ENCODE measurements at regions not wholly inside any gene's neighbourhood (a gene's known extent, or its start where the extent isn't known, plus 50 kb on each side); places are given as distances from the start of the nearest gene placed in this dataset.
A peak's percentile ranks its signal among the peaks of the same experiment; 100 is the strongest.
"Not testable (repeated sequence)": the region's sequence is repeated elsewhere in the genome, so short reads cannot be mapped to it uniquely, and the experiment has no call there.

GRCh38 chr7:46929359-46929758 is 652.6 kb downstream of the TNS3 start:
- no peak for DNase-seq

GRCh38 chr7:46928719-46929118 is 653.2 kb downstream of the TNS3 start:
- no peak for DNase-seq

DNA sequence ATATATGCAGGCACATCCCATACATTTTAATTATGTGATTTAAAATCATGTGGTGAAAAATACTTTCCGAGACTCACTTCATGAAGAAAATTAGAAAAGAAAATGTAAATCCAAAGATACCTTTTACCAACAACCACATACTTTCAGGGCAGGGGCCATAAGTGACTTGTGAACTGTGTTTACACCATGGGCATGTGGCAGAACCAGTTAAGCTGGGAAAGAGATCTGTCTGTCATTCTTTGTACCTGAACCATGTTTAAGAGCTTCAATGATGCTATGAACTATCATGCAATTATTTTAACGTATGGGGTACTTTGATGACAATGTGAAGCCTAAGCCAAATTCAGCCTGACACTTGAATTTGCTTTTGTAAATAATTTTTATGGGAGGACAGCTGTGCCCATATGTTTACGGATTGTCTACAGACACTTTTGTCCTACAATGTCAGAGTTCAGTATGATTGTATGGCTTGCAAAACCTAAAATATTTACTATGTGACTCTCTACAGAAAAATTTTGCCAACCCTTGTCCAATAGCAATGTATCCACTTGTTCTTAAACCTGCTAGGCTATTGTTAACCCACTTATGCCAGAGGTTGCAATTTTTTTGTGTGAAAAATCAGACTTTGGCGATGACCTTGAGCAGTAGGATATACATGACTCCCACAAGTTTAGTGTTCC is 654.6 kb downstream of the TNS3 start:
- DNase-seq: peak; percentile 54

GRCh38 chr7:46916581-46916980 is 665.3 kb downstream of the TNS3 start:
- DNase-seq: no peak

DNA sequence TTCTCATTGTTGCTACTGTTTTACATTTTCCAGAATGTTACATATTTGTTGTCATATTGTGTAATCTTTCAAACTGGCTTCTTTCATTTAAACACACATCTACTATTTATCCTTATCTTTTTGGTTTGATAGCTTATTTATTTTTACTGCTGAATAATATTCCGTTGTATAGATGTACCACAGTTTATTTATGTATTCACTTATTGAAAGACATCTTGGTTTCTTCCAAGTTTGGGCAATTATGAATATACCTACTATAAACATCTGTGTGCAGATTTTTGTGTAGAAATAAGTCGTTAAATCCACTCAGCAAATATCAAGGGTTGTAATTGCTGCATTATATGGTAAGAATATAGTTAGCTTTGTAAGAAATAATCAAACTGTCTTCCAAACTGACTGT is 669.2 kb downstream of the TNS3 start:
- no peak for DNase-seq

DNA sequence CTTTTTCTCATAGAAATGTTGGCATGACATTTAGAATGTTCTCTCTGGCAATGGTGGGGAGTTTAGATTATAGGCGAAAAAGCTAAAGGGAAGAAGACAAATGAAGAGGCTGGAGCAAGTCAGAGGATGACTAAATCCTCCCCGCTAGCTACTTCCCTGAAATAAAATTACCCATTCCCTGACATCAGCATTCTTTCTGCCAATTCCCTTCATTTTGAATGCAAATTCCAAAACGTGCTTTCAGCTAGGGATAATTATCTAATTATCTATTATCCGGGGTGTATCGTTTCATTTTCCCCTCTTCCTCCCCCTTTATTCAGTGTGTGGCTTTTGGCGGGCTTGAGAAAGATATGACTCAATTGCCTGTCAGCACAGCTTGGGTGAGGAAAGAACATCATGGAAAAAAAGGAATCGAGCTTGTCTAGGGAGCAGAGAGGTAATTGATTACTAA is 672.3 kb downstream of the TNS3 start:
- DNase-seq: no peak

- no peak for DNase-seq
Measured at GRCh38 chr7:46908770-46909169, 673.1 kb downstream of the TNS3 start.

DNA sequence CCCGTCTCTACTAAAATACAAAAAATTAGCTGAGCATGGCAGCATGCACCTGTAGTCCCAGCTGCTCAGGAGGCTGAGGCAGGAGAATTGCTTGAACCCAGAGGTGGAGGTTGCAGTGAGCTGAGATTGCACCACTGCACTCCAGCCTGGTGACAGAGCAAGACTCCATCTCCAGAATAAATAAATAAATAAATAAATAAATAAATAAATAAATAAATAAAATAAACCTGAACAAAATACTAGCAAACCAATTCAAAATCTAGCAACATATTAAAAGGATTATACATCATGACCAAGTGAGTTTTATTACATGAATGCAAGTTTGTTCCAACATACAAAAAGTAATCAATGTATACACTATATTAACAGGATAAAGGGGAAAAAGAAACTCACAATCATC is 677.4 kb downstream of the TNS3 start:
- not testable (repeated sequence) for DNase-seq

- no peak for DNase-seq
Measured at GRCh38 chr7:46902463-46902862, 679.4 kb downstream of the TNS3 start.

GRCh38 chr7:46900312-46901263 is 681.3 kb downstream of the TNS3 start:
- DNase-seq: no peak

- no peak for DNase-seq
Measured at GRCh38 chr7:46897381-46897780, 684.5 kb downstream of the TNS3 start.

GRCh38 chr7:46886669-46887374 is 695.1 kb downstream of the TNS3 start:
- no peak for DNase-seq

- no peak for DNase-seq
Measured at GRCh38 chr7:46885167-46885566, 696.7 kb downstream of the TNS3 start.

GRCh38 chr7:46881507-46882127 is 700.3 kb downstream of the TNS3 start:
- DNase-seq: peak; percentile 4

GRCh38 chr7:46880508-46881196 is 701.3 kb downstream of the TNS3 start:
- no peak for DNase-seq

- no peak for DNase-seq
Measured at GRCh38 chr7:46879783-46880182, 702.1 kb downstream of the TNS3 start.

- no peak for DNase-seq
Measured at GRCh38 chr7:46871516-46871915, 710.4 kb downstream of the TNS3 start.

DNA sequence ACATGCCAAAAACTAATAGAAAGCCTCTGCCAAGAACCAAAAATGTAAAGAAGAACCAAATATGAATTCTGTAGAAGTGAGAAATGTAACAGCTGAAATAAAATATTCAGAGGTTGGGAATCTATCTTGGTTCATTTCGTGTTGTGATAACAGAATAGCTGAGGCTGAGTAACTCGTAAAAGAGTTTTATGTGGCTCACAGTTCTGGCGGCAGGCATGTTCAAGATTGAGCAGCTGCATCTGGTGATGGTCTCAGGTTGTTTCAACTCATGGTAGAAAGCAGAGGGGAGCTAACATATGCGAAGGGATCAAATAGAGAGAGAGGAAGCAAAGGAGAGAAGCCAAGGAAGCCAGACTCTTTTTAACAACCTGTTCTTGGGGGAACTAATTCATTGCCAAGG is 717.2 kb downstream of the TNS3 start:
- DNase-seq: no peak

- DNase-seq: no peak
Measured at GRCh38 chr7:46859963-46860475, 721.9 kb downstream of the TNS3 start.

DNA sequence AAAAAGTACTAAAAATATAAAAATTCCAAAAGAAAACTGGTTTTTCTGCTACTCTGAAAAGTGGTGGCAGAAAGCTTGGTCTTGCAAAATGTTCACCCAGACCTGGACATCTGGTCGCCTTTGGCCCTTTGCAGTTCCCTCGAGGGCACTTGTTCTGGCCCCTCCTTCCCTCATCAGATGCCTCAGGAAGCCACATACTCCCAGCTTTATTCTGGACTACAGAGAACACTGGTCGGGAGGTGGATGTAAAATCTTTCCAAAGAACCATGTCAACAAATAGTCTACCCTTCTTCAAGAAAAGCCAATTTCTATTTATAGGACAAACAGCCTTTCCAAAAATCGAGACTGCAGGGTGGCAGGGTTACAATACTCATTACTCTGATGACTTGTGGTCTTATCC is 726.1 kb downstream of the TNS3 start:
- DNase-seq: no peak

GRCh38 chr7:46854958-46855473 is 726.9 kb downstream of the TNS3 start:
- DNase-seq: peak; percentile 6

DNA sequence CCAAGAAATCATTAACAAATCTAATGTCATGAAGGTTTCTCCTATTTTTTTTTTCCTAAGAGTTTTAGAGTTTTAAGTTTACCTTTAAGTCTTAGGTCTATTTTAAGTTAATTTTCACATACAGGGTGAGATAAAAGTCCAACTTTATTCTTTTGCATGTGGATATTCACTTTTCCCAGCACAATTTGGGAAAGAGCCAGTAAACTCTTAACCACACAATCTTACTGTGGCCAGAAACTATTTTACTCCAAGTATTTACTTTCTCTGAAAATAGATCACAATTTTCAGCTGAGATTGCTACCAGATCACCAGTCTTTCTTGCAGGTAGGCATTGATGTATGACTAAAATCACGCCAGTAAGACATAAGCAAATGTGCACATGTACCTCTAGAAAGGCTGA is 728.5 kb downstream of the TNS3 start:
- no peak for DNase-seq
